ENCODE measurements at regions not wholly inside any gene's neighbourhood (a gene's known extent, or its start where the extent isn't known, plus 50 kb on each side); places are given as distances from the start of the nearest gene placed in this dataset.
"Not testable (repeated sequence)": the region's sequence is repeated elsewhere in the genome, so short reads cannot be mapped to it uniquely, and the experiment has no call there.

DNA sequence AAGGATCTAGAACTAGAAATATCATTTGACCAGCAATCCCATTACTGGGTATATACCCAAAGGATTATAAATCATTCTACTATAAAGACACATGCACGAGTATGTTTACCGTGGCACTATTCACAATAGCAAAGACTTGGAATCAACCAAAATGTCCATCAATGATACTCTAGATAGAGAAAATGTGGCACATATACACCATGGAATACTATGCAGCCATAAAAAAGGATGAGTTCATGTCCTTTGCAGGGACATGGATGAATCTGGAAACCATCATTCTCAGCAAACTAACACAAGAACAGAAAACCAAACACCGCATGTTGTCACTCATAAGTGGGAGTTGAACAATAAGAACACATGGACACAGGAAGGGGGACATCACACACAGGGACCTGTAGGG is 167.5 kb upstream of the PLN start:
- CTCF ChIA-PET; POLR2A ChIA-PET; H3K9me3 ChIP-seq (ENCODE audit: control insufficient read depth, insufficient read depth, low read depth, low read length); H3K4me1 ChIP-seq (ENCODE audit: control insufficient read depth, insufficient read depth, low read length); H3K4me3 ChIP-seq (ENCODE audit: low read depth, low read length); H3K36me3 ChIP-seq (ENCODE audit: control insufficient read depth in 2 of 2, insufficient read depth in 1 of 2, low read length in 2 of 2); H3K27ac ChIP-seq (ENCODE audit: extremely low read depth, low read depth, low read length): not testable (repeated sequence)
- TF ChIP-seq ZNF146 (tag by site-specific recombination; IDR thresholded peaks at IDR 0.05) = peak; percentile 69; the same call in 1 of the 2 replicates

DNA sequence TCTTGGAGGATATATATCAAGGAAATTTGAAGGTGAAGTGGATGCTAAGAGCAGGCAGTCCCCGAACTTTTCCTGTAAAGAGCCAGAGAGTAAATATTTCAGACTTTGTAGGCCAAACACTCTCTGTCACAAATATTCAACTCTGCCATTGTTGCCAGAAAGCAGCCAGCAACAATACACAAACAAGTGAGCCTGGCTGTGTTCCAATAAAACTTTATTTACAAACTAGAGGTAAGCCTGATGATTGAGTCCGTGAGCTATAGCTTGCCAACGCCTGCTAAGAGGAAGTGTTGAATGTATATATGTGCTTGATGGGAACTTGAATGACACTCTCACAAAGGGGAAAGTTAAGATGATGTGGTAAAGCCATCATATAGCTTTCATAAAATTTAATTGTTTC is 166.0 kb upstream of the PLN start:
- ChIA-PET CTCF (interaction anchor here (1.0 kb wide), 2 partner anchors 14 to 22 kb away, joined by 3 read pairs; no protein-coding TSS in a partner anchor), POLR2A (no interaction called here)
- H3K4me1 ChIP-seq (ENCODE audit: control insufficient read depth, insufficient read depth, low read length) = no peaks in the 10 kb centered on the region
- no peaks in the 10 kb centered on the region for H3K36me3 ChIP-seq (ENCODE audit: control insufficient read depth in 2 of 2, insufficient read depth in 1 of 2, low read length in 2 of 2)
- H3K4me3 ChIP-seq (ENCODE audit: low read depth, low read length) = no peak overlapping the region
- H3K27ac ChIP-seq (ENCODE audit: extremely low read depth, low read depth, low read length) = no peak overlapping the region
- H3K9me3 ChIP-seq (ENCODE audit: control insufficient read depth, insufficient read depth, low read depth, low read length) = no peaks in the 10 kb centered on the region
- TF ChIP-seq, protein P1, sequence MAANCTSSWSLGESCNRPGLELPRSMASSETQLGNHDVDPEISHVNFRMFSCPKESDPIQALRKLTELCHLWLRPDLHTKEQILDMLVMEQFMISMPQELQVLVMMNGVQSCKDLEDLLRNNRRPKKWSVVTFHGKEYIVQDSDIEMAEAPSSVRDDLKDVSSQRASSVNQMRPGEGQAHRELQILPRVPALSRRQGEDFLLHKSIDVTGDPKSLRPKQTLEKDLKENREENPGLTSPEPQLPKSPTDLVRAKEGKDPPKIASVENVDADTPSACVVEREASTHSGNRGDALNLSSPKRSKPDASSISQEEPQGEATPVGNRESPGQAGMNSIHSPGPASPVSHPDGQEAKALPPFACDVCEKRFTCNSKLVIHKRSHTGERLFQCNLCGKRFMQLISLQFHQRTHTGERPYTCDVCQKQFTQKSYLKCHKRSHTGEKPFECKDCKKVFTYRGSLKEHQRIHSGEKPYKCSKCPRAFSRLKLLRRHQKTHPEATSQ (tag by site-specific recombination; IDR thresholded peaks at IDR 0.05) = no peak
- TF ChIP-seq ZBTB1 (tag by site-specific recombination; IDR thresholded peaks at IDR 0.05) (no peak), HOXD13 (CRISPR knock-in tag; IDR thresholded peaks at IDR 0.05; ENCODE audit: borderline replicate concordance) (no peak), TCF7L2 (IDR thresholded peaks at IDR 0.05; ENCODE audit: borderline replicate concordance, low read depth, low read length) (no peak), ZNF701 (tag by site-specific recombination; IDR thresholded peaks at IDR 0.05) (no peak), ZNF610 (tag by site-specific recombination; IDR thresholded peaks at IDR 0.05; ENCODE audit: borderline replicate concordance) (no peak), ZNF146 (tag by site-specific recombination; IDR thresholded peaks at IDR 0.05) (no peak), OSR2 (tag by site-specific recombination; IDR thresholded peaks at IDR 0.05) (no peak), OVOL3 (tag by site-specific recombination; IDR thresholded peaks at IDR 0.05) (no peak), BCL11B (tag by site-specific recombination; IDR thresholded peaks at IDR 0.05; ENCODE audit: low read depth) (no peak), ZNF48 (tag by site-specific recombination; IDR thresholded peaks at IDR 0.05) (no peak), ZNF654 (tag by site-specific recombination; IDR thresholded peaks at IDR 0.05; ENCODE audit: low read depth) (no peak), ZSCAN23 (tag by site-specific recombination; IDR thresholded peaks at IDR 0.05) (no peak)
- TF ChIP-seq, protein P2, sequence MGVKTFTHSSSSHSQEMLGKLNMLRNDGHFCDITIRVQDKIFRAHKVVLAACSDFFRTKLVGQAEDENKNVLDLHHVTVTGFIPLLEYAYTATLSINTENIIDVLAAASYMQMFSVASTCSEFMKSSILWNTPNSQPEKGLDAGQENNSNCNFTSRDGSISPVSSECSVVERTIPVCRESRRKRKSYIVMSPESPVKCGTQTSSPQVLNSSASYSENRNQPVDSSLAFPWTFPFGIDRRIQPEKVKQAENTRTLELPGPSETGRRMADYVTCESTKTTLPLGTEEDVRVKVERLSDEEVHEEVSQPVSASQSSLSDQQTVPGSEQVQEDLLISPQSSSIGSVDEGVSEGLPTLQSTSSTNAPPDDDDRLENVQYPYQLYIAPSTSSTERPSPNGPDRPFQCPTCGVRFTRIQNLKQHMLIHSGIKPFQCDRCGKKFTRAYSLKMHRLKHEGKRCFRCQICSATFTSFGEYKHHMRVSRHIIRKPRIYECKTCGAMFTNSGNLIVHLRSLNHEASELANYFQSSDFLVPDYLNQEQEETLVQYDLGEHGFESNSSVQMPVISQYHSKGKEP (tag by site-specific recombination; IDR thresholded peaks at IDR 0.05) = no peak
- TF ChIP-seq, protein P3, sequence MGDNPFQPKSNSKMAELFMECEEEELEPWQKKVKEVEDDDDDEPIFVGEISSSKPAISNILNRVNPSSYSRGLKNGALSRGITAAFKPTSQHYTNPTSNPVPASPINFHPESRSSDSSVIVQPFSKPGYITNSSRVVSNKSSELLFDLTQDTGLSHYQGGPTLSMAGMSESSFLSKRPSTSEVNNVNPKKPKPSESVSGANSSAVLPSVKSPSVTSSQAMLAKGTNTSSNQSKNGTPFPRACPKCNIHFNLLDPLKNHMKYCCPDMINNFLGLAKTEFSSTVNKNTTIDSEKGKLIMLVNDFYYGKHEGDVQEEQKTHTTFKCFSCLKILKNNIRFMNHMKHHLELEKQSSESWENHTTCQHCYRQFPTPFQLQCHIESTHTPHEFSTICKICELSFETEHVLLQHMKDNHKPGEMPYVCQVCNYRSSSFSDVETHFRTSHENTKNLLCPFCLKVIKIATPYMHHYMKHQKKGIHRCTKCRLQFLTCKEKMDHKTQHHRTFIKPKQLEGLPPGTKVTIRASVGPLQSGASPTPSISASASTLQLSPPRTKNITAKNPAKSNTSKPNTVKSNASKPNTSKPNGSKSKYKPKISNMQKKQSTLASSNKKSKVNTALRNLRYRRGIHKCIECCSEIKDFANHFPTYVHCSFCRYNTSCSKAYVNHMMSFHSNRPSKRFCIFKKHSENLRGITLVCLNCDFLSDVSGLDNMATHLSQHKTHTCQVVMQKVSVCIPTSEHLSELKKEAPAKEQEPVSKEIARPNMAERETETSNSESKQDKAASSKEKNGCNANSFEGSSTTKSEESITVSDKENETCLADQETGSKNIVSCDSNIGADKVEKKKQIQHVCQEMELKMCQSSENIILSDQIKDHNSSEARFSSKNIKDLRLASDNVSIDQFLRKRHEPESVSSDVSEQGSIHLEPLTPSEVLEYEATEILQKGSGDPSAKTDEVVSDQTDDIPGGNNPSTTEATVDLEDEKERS (tag by site-specific recombination; IDR thresholded peaks at IDR 0.05) = no peak

DNA sequence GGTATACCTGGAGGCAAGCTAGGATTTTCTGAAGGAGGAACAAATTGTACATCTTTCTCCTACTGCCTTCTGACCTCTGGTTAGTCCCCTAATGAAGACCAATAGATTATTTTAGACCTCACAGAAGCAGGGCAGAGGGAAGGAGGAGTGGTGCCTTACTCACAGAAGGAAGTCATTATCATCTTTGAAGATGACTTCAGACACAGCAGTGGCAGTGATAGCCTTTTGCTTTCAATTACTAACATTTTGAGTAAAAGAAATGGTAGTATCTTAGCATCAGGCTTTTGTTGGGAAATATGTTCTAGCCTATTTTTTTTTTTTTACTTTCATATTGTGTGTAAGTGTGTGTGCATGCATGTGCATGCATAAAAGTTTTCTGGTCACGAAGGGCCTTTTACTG is 164.2 kb upstream of the PLN start:
- peaks cover 5% of the 10 kb centered on the region; the same call in 1 of the 2 replicates for H3K4me1 ChIP-seq (ENCODE audit: control insufficient read depth, insufficient read depth, low read length)
- H3K36me3 ChIP-seq (ENCODE audit: control insufficient read depth in 2 of 2, insufficient read depth in 1 of 2, low read length in 2 of 2) = no peaks in the 10 kb centered on the region
- H3K27ac ChIP-seq (ENCODE audit: extremely low read depth, low read depth, low read length) = no peak overlapping the region
- CTCF ChIA-PET = no interaction called here
- H3K9me3 ChIP-seq (ENCODE audit: control insufficient read depth, insufficient read depth, low read depth, low read length) = no peaks in the 10 kb centered on the region
- TF ChIP-seq, protein P4, sequence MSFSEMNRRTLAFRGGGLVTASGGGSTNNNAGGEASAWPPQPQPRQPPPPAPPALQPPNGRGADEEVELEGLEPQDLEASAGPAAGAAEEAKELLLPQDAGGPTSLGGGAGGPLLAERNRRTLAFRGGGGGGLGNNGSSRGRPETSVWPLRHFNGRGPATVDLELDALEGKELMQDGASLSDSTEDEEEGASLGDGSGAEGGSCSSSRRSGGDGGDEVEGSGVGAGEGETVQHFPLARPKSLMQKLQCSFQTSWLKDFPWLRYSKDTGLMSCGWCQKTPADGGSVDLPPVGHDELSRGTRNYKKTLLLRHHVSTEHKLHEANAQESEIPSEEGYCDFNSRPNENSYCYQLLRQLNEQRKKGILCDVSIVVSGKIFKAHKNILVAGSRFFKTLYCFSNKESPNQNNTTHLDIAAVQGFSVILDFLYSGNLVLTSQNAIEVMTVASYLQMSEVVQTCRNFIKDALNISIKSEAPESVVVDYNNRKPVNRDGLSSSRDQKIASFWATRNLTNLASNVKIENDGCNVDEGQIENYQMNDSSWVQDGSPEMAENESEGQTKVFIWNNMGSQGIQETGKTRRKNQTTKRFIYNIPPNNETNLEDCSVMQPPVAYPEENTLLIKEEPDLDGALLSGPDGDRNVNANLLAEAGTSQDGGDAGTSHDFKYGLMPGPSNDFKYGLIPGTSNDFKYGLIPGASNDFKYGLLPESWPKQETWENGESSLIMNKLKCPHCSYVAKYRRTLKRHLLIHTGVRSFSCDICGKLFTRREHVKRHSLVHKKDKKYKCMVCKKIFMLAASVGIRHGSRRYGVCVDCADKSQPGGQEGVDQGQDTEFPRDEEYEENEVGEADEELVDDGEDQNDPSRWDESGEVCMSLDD (tag by site-specific recombination; IDR thresholded peaks at IDR 0.05) = no peak
- TF ChIP-seq ZNF221 (tag by site-specific recombination; IDR thresholded peaks at IDR 0.05; ENCODE audit: borderline replicate concordance) = no peak
- POLR2A ChIA-PET = no interaction called here
- no peak overlapping the region for H3K4me3 ChIP-seq (ENCODE audit: low read depth, low read length)

Measured in HEK293 (cell line).